Uterus (tissue), 3 donors: ENCODE measurements at regions not wholly inside any gene's neighbourhood (a gene's known extent, or its start where the extent isn't known, plus 50 kb on each side); places are given as distances from the start of the nearest gene placed in this dataset.
A peak's percentile ranks its signal among the peaks of the same experiment; 100 is the strongest.

Experiments used
- DNase-seq, 2 donors: peaks; one replicate each; pipeline ENCODE4 v3.0.0-alpha.2; 2019 to 2020
- H3K27ac ChIP-seq, 2 donors: fragments of 200-600 bp; sonication (generic); 1 replicate in 1 of 2; 2 replicates in 1 of 2; pipeline ENCODE4 v1.5.1; 2016 to 2018
- H3K27me3 ChIP-seq, 2 donors: fragments of 200-600 bp; sonication (generic); one replicate each; pipeline ENCODE4 v1.5.1; 2018 to 2019; ENCODE audit warnings: control low read depth in 1 of 2
- H3K36me3 ChIP-seq, 2 donors: fragments of 200-600 bp; sonication (generic); one replicate each; pipeline ENCODE4 v1.5.1; 2019; ENCODE audit warnings: control low read depth in 1 of 2
- H3K4me1 ChIP-seq, 2 donors: fragments of 200-600 bp; sonication (generic); one replicate each; pipeline ENCODE4 v1.5.1; 2018 to 2019; ENCODE audit warnings: control low read depth in 1 of 2
- H3K4me3 ChIP-seq, 2 donors: fragments of 200-600 bp; sonication (generic); 1 replicate in 1 of 2; 2 replicates in 1 of 2; pipeline ENCODE4 v1.5.1; 2018 to 2019; ENCODE audit warnings: mild to moderate bottlenecking in 1 of 2
- H3K9me3 ChIP-seq, 2 donors: fragments of 200-600 bp; sonication (generic); one replicate each; pipeline ENCODE4 v1.5.1; 2019; ENCODE audit warnings: control low read depth in 1 of 2
- POLR2A ChIP-seq, 2 donors: fragments of 450-650 bp; IDR thresholded peaks; one replicate each; pipeline ENCODE4 v1.6.1; 2016; ENCODE audit warnings: antibody characterized with exemption in 2 of 2, mild to moderate bottlenecking in 1 of 2, moderate library complexity in 1 of 2
- intact Hi-C: fragments of 100-400 bp; cut with DNase I; formaldehyde crosslinking; loops from one replicate; pipeline ENCODE4 v1.15.1; 2023; ENCODE audit warnings: low total_unique reads
- TF ChIP-seq, protein P1 (sequence below), 4 experiments: fragments of 200-600 bp in 2 of 4; fragments of 450-650 bp in 2 of 4; sonication (generic) in 2 of 4; IDR thresholded peaks; one replicate each; pipeline ENCODE4 v1.5.1; 2016 to 2019; ENCODE audit warnings: antibody characterized with exemption in 4 of 4, mild to moderate bottlenecking in 2 of 4, moderate library complexity in 1 of 4
- donor health status: DM: yes; HTN: yes; CAD: no.

DNA sequence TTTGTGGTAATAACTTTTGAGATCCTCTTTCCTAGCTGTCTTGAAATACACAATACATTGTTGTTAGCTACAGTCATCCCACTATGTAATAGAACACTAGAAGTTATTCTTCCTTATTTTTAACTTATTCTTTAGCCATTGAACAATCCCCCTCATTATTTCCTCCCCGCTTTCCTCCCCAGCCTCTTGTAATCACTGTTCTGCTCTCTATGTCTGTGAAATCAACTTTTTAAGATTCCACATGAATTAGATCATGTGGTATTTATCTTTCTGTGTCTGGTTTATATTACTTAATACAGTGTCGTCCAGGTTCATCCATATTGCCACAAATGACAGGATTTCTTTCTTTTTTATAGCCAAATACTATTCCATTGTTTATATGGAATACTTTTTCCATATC lies 72.9 kb downstream of the SLC10A2 start:
- Histone ChIP-seq H3K27ac (no peak overlapping the region), H3K4me1 (no peaks in the 10 kb centered on the region), H3K36me3 (no peaks in the 10 kb centered on the region), H3K27me3 (no peaks in the 10 kb centered on the region), H3K4me3 (no peak overlapping the region), H3K9me3 (no peaks in the 10 kb centered on the region)
- intact Hi-C loops = no loop called here
- DNase-seq = no peak
- no peak for TF ChIP-seq POLR2A (IDR thresholded peaks at IDR 0.05)
- TF ChIP-seq, protein P1, sequence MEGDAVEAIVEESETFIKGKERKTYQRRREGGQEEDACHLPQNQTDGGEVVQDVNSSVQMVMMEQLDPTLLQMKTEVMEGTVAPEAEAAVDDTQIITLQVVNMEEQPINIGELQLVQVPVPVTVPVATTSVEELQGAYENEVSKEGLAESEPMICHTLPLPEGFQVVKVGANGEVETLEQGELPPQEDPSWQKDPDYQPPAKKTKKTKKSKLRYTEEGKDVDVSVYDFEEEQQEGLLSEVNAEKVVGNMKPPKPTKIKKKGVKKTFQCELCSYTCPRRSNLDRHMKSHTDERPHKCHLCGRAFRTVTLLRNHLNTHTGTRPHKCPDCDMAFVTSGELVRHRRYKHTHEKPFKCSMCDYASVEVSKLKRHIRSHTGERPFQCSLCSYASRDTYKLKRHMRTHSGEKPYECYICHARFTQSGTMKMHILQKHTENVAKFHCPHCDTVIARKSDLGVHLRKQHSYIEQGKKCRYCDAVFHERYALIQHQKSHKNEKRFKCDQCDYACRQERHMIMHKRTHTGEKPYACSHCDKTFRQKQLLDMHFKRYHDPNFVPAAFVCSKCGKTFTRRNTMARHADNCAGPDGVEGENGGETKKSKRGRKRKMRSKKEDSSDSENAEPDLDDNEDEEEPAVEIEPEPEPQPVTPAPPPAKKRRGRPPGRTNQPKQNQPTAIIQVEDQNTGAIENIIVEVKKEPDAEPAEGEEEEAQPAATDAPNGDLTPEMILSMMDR (IDR thresholded peaks at IDR 0.05) = no peak

DNA sequence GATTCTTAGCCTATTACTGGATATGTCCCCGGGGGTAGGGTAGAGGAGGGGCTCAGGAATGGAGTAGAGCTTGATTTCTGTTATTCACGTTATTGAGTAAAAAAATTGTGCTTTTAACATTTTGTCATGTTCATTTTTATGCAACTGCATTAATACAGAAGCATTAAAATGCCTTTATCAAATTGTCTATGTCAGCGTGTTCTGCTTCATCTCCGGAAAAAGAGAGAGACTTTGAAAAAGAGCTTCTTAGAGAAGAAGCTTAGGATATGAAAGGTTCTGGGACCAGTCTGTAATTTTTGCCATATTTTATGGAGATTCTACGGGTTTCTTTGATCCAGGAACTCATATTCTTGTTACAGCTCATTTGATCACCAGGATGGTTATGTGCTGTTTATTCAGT lies 82.0 kb downstream of the SLC10A2 start:
- H3K27ac ChIP-seq = no peak overlapping the region
- no peaks in the 10 kb centered on the region for H3K36me3 ChIP-seq
- no peak for DNase-seq
- intact Hi-C loops = no loop called here
- H3K4me3 ChIP-seq = no peak overlapping the region
- no peaks in the 10 kb centered on the region for H3K27me3 ChIP-seq
- no peak for TF ChIP-seq POLR2A (IDR thresholded peaks at IDR 0.05)
- TF ChIP-seq, protein P1 (IDR thresholded peaks at IDR 0.05) = no peak
- H3K4me1 ChIP-seq = no peaks in the 10 kb centered on the region
- no peaks in the 10 kb centered on the region for H3K9me3 ChIP-seq

DNA sequence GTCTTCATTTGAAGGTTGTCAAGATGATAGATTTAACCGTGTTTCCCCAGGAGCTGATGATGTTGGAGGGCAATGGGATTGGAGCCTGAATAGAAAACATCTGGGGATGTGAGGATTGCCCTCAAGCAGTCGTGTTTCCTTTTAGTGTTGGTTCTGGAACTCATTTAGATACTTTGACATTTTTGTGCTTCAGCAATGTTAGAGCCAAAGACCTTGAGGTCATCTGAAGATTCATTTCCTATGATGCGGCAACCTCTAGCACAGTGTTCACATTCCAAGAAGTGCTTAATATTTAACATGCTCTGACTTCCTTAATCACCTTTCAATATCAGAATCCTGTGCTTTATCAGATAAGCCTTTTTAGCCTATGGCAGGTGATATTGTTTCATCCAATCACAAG lies 82.7 kb downstream of the SLC10A2 start:
- TF ChIP-seq POLR2A (IDR thresholded peaks at IDR 0.05) = no peak
- TF ChIP-seq, protein P1 (IDR thresholded peaks at IDR 0.05) = no peak
- H3K4me3 ChIP-seq = no peak overlapping the region
- H3K27me3 ChIP-seq = no peaks in the 10 kb centered on the region
- no peaks in the 10 kb centered on the region for H3K36me3 ChIP-seq
- H3K27ac ChIP-seq = no peak overlapping the region
- no peaks in the 10 kb centered on the region for H3K4me1 ChIP-seq
- no peak for DNase-seq
- intact Hi-C loops = no loop called here
- no peaks in the 10 kb centered on the region for H3K9me3 ChIP-seq

DNA sequence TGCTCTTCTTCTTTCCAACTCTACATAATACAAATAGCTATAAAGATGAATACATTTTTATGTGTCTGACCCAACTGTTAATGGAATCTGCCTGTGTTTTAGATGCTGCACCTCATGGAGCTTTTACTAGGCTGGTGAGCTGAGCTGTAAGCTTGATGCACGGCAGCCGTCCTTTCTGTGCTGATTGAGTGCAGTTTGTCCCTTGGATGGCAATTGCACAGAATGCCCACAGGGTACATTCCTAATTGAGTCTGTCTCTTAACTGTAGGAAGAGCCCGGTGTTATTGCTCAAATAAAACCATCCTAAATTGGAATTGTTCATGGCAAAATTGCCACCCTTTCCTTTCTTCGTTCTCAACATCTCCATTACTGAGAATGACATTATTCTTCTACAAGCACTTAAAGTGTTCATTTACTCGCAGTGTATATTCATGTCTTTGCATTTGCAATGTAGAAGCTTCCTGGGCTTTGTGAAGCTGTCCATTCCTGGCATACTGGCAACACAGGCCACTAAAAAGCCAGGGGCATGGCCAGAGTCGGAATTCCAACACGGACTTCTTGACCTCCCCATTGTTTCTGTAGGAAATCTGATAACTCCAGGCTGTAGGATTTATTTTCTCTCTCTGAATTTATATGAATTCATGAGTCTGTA lies 85.8 kb downstream of the SLC10A2 start:
- DNase-seq = no peak
- Histone ChIP-seq H3K36me3 (no peaks in the 10 kb centered on the region), H3K4me1 (no peaks in the 10 kb centered on the region), H3K27ac (no peak overlapping the region), H3K4me3 (no peak overlapping the region), H3K27me3 (no peaks in the 10 kb centered on the region), H3K9me3 (no peaks in the 10 kb centered on the region)
- TF ChIP-seq, protein P1 (IDR thresholded peaks at IDR 0.05) = no peak
- intact Hi-C loops = no loop called here

DNA sequence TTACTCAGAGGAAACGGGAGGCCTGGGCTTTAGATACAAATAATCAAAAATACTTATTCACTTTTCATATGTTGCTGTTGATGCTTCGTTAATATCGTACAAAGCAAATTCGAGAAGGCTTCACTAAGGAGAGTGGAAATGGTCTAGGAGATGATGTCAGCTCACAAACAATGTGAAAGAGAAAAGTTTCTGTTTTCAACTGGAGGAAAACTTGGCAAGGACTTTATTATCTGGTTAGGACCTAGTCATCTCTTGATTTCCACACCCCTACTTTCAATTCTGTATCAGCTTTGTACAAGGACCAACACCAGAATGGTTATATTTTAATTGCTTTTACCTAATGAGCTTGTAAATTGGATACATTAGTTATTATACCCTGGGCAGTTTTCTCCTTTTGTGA lies 88.0 kb downstream of the SLC10A2 start:
- H3K27ac ChIP-seq = peak overlapping the region in 1 of 2 donors; percentile 41
- TF ChIP-seq, protein P1 (IDR thresholded peaks at IDR 0.05) = no peak
- no peak for TF ChIP-seq POLR2A (IDR thresholded peaks at IDR 0.05)

More for the DNA sequence above, 88.0 kb downstream of the SLC10A2 start:
- intact Hi-C loops = no loop called here
- DNase-seq = no peak
- Histone ChIP-seq H3K4me3 (no peak overlapping the region), H3K9me3 (no peaks in the 10 kb centered on the region), H3K4me1 (no peaks in the 10 kb centered on the region), H3K36me3 (no peaks in the 10 kb centered on the region), H3K27me3 (no peaks in the 10 kb centered on the region)
